GM23338 (cell line): ENCODE measurements at regions not wholly inside any gene's neighbourhood (a gene's known extent, or its start where the extent isn't known, plus 50 kb on each side); places are given as distances from the start of the nearest gene placed in this dataset.

Experiments used
- ATAC-seq: fragments of 200-7000 bp; cut with Tn5 transposase; 3 replicates; pipeline ENCODE4 v1.9.1; 2020
- DNase-seq: peaks from one replicate; pipeline ENCODE4 v3.0.0-alpha.2; 2015; ENCODE audit warnings: low spot score
- H2AFZ ChIP-seq: fragments of 200-600 bp; sonication (generic); 2 replicates; pipeline ENCODE4 v1.8.0; 2016; ENCODE audit warnings: antibody characterized with exemption, mild to moderate bottlenecking, moderate library complexity
- H3F3A ChIP-seq: fragments of 200-600 bp; sonication (generic); replicated peaks from 2 replicates; pipeline ENCODE4 v1.8.0; 2017; ENCODE audit warnings: antibody characterized with exemption, mixed run types, low read depth
- H3K27ac ChIP-seq: fragments of 200-600 bp; sonication (generic); 2 replicates; pipeline ENCODE4 v1.6.1; 2016; ENCODE audit warnings: low read depth
- H3K27me3 ChIP-seq: fragments of 200-600 bp; sonication (generic); 2 replicates; pipeline ENCODE4 v1.8.0; 2016; ENCODE audit warnings: mild to moderate bottlenecking, mixed run types, moderate library complexity; ENCODE audit not compliant: insufficient read depth
- H3K36me3 ChIP-seq: fragments of 200-600 bp; sonication (generic); 2 replicates; pipeline ENCODE4 v1.8.0; 2016; ENCODE audit warnings: mild to moderate bottlenecking; ENCODE audit not compliant: insufficient read depth
- H3K4me1 ChIP-seq: fragments of 200-600 bp; sonication (generic); 2 replicates; pipeline ENCODE4 v1.8.0; 2016; ENCODE audit warnings: mild to moderate bottlenecking, moderate library complexity; ENCODE audit not compliant: insufficient read depth
- H3K4me2 ChIP-seq: fragments of 200-600 bp; sonication (generic); 2 replicates; pipeline ENCODE4 v1.7.1; 2017; ENCODE audit warnings: mixed run types
- H3K4me3 ChIP-seq: fragments of 200-600 bp; sonication (generic); 2 replicates; pipeline ENCODE4 v1.6.1; 2016; ENCODE audit warnings: mixed run types
- H3K79me2 ChIP-seq: fragments of 200-600 bp; sonication (generic); replicated peaks from 2 replicates; pipeline ENCODE4 v1.8.0; 2017; ENCODE audit warnings: mild to moderate bottlenecking; ENCODE audit not compliant: insufficient read depth
- H3K9me2 ChIP-seq: fragments of 200-600 bp; sonication (generic); 2 replicates; pipeline ENCODE4 v1.8.0; 2017; ENCODE audit not compliant: insufficient read depth
- H4K20me1 ChIP-seq: fragments of 200-600 bp; sonication (generic); replicated peaks from 2 replicates; pipeline ENCODE4 v1.8.0; 2017; ENCODE audit warnings: mild to moderate bottlenecking; ENCODE audit not compliant: insufficient read depth
- H3K27ac Mint-ChIP-seq: 2 replicates; pipeline ENCODE4 v1.8.0; 2020; ENCODE audit warnings: inconsistent platforms, mild to moderate bottlenecking, moderate library complexity, mixed read lengths
- H3K27me3 Mint-ChIP-seq: 3 replicates; pipeline ENCODE4 v1.8.0; 2022; ENCODE audit warnings: low read depth, mild to moderate bottlenecking, moderate library complexity, mixed read lengths, inconsistent platforms; ENCODE audit not compliant: insufficient read depth, poor library complexity
- H3K36me3 Mint-ChIP-seq: 3 replicates; pipeline ENCODE4 v1.8.0; 2021; ENCODE audit warnings: low read depth, mild to moderate bottlenecking, inconsistent platforms, moderate library complexity, mixed read lengths
- H3K4me1 Mint-ChIP-seq: 3 replicates; pipeline ENCODE4 v1.8.0; 2020; ENCODE audit warnings: mild to moderate bottlenecking, inconsistent platforms, mixed read lengths
- H3K4me3 Mint-ChIP-seq: 3 replicates; pipeline ENCODE4 v1.8.0; 2021; ENCODE audit warnings: moderate library complexity, mild to moderate bottlenecking, inconsistent platforms, mixed read lengths
- H3K9me3 Mint-ChIP-seq: 3 replicates; pipeline ENCODE4 v1.8.0; 2020; ENCODE audit warnings: moderate library complexity, mild to moderate bottlenecking, inconsistent platforms, mixed read lengths
- CREB1 ChIP-seq: fragments of 250-450 bp; sonication (Bioruptor Pico); IDR thresholded peaks from 2 replicates; pipeline ENCODE4 v1.5.0; 2020; ENCODE audit warnings: low read depth, mild to moderate bottlenecking, moderate library complexity
- CTCF ChIP-seq, 2 experiments: fragments of 200-600 bp in 1 of 2; sonication (generic) in 1 of 2; conservative IDR thresholded peaks; 2 replicates each; pipeline versions ENCODE4 v1.5.1 to v1.6.1; 2016 to 2017; ENCODE audit warnings: antibody characterized with exemption in 2 of 2, low read depth in 2 of 2, mild to moderate bottlenecking in 2 of 2, moderate library complexity in 1 of 2
- ETS1 ChIP-seq: IDR thresholded peaks from 2 replicates; pipeline ENCODE4 v1.6.1; 2016; ENCODE audit warnings: antibody characterized with exemption
- EZH2 ChIP-seq: fragments of 200-600 bp; sonication (generic); IDR thresholded peaks from one replicate; pipeline ENCODE4 v1.8.0; 2017; ENCODE audit warnings: antibody characterized with exemption, mild to moderate bottlenecking, low read depth; ENCODE audit not compliant: unreplicated experiment
- NANOG ChIP-seq: IDR thresholded peaks from 2 replicates; pipeline ENCODE4 v1.6.1; 2016; ENCODE audit warnings: antibody characterized with exemption, borderline replicate concordance
- POLR2AphosphoS5 ChIP-seq: IDR thresholded peaks from 2 replicates; pipeline ENCODE4 v1.6.1; 2016; ENCODE audit warnings: antibody characterized with exemption, low read depth
- REST ChIP-seq: IDR thresholded peaks from one replicate; pipeline ENCODE4 v1.6.1; 2018; ENCODE audit warnings: antibody characterized with exemption; ENCODE audit not compliant: unreplicated experiment
- STAT1 ChIP-seq: IDR thresholded peaks from one replicate; pipeline ENCODE4 v1.6.1; 2016; ENCODE audit warnings: antibody characterized with exemption; ENCODE audit not compliant: unreplicated experiment
- ZNF114 ChIP-seq: fragments of 250-450 bp; sonication (Bioruptor Pico); IDR thresholded peaks from 2 replicates; pipeline ENCODE4 v1.5.0; 2020; ENCODE audit warnings: mild to moderate bottlenecking, moderate library complexity

- Histone ChIP-seq H3K4me3 (no peak overlapping the region), H3K9me2 (no peaks in the 10 kb centered on the region), H3K36me3 (no peaks in the 10 kb centered on the region), H4K20me1 (no peaks in the 10 kb centered on the region), H3K79me2 (no peaks in the 10 kb centered on the region), H3K4me2 (no peak overlapping the region), H3F3A (no peaks in the 10 kb centered on the region), H2AFZ (no peak overlapping the region), H3K27me3 (no peaks in the 10 kb centered on the region), H3K27ac (no peak overlapping the region), H3K4me1 (peaks cover 11% of the 10 kb centered on the region; the same call in 1 of the 2 replicates)
- TF ChIP-seq NANOG, result no peak
- TF ChIP-seq EZH2, result no peak
- no peak for TF ChIP-seq CTCF (conservative IDR thresholded peaks at IDR 0.05; ENCODE audit: low read depth in 2 of 2)
- no peak for TF ChIP-seq ETS1
- TF ChIP-seq POLR2AphosphoS5, result no peak
- TF ChIP-seq ZNF114 (CRISPR knock-in tag), result no peak
- peaks cover 7% of the 10 kb centered on the region; the same call in 2 of the 3 replicates for H3K4me1 Mint-ChIP-seq
- no peaks in the 10 kb centered on the region for H3K27me3 Mint-ChIP-seq
- H3K4me3 Mint-ChIP-seq, result no peak overlapping the region
- DNase-seq (no peak), ATAC-seq (no peak)
- no peaks in the 10 kb centered on the region for H3K9me3 Mint-ChIP-seq
- no peak overlapping the region; the same call in 1 of the 2 replicates for H3K27ac Mint-ChIP-seq
- H3K36me3 Mint-ChIP-seq, result no peaks in the 10 kb centered on the region
These were observed 490.9 kb upstream of the RGMB start for GRCh38 chr5:98282521-98282920.

GRCh38 chr5:98292496-98292895 is 481.0 kb upstream of the RGMB start:
- DNase-seq (no peak), ATAC-seq (no peak)
- H3K4me3 Mint-ChIP-seq, result no peak overlapping the region
- no peak overlapping the region for H2AFZ ChIP-seq
- H3K4me2 ChIP-seq, result no peak overlapping the region
- H3K79me2 ChIP-seq, result no peaks in the 10 kb centered on the region
- no peak overlapping the region for H3K4me3 ChIP-seq
- no peak overlapping the region for H3K27ac Mint-ChIP-seq
- no peaks in the 10 kb centered on the region for H3K36me3 Mint-ChIP-seq
- H3K9me2 ChIP-seq, result no peaks in the 10 kb centered on the region
- no peaks in the 10 kb centered on the region for H3K36me3 ChIP-seq
- H3K9me3 Mint-ChIP-seq, result no peaks in the 10 kb centered on the region
- H3K27ac ChIP-seq, result no peak overlapping the region
- no peaks in the 10 kb centered on the region for H3K27me3 ChIP-seq
- no peaks in the 10 kb centered on the region for H4K20me1 ChIP-seq
- H3K4me1 ChIP-seq, result peaks cover 4% of the 10 kb centered on the region; the same call in 1 of the 2 replicates
- peaks cover 4% of the 10 kb centered on the region for H3K4me1 Mint-ChIP-seq
- H3K27me3 Mint-ChIP-seq, result no peaks in the 10 kb centered on the region
- no peaks in the 10 kb centered on the region for H3F3A ChIP-seq
- TF ChIP-seq STAT1, result no peak
- no peak for TF ChIP-seq ETS1
- TF ChIP-seq POLR2AphosphoS5, result no peak
- TF ChIP-seq REST, result no peak
- no peak for TF ChIP-seq CTCF (conservative IDR thresholded peaks at IDR 0.05; ENCODE audit: low read depth in 2 of 2)
- no peak for TF ChIP-seq CREB1 (CRISPR knock-in tag)
